Karpas-422 (cell line): ENCODE measurements at regions not wholly inside any gene's neighbourhood (a gene's known extent, or its start where the extent isn't known, plus 50 kb on each side); places are given as distances from the start of the nearest gene placed in this dataset.

Experiments
- DNase-seq: peaks from one replicate; pipeline ENCODE4 v3.0.0-alpha.2; 2015
- H2AFZ ChIP-seq: fragments of 200-600 bp; sonication (generic); 2 replicates; pipeline ENCODE4 v1.6.1; 2014; ENCODE audit warnings: antibody characterized with exemption, low read length, mixed read lengths
- H3K27ac ChIP-seq: fragments of 200-600 bp; sonication (generic); 2 replicates; pipeline ENCODE4 v1.5.1; 2014; ENCODE audit warnings: mild to moderate bottlenecking, low read length, moderate library complexity
- H3K27me3 ChIP-seq: fragments of 200-600 bp; sonication (generic); 2 replicates; pipeline ENCODE4 v1.6.1; 2014; ENCODE audit warnings: low read length, mixed read lengths
- H3K36me3 ChIP-seq: fragments of 200-600 bp; sonication (generic); 2 replicates; pipeline ENCODE4 v1.6.1; 2014; ENCODE audit warnings: low read length, mixed read lengths; ENCODE audit not compliant: insufficient read depth
- H3K4me1 ChIP-seq: fragments of 200-600 bp; sonication (generic); 2 replicates; pipeline ENCODE4 v1.6.1; 2014; ENCODE audit warnings: mild to moderate bottlenecking, low read length, mixed read lengths
- H3K4me2 ChIP-seq: fragments of 200-600 bp; sonication (generic); 2 replicates; pipeline ENCODE4 v1.6.1; 2014; ENCODE audit warnings: low read length, low read depth, mild to moderate bottlenecking; ENCODE audit not compliant: poor library complexity, severe bottlenecking
- H3K4me3 ChIP-seq: fragments of 200-600 bp; sonication (generic); 2 replicates; pipeline ENCODE4 v1.5.1; 2014; ENCODE audit warnings: mild to moderate bottlenecking, antibody characterized with exemption, low read length, mixed read lengths
- H3K79me2 ChIP-seq: fragments of 200-600 bp; sonication (generic); 2 replicates; pipeline ENCODE4 v1.6.1; 2014; ENCODE audit warnings: mild to moderate bottlenecking, low read length, mixed read lengths
- H3K9ac ChIP-seq: fragments of 200-600 bp; sonication (generic); 2 replicates; pipeline ENCODE4 v1.6.0; 2014; ENCODE audit warnings: low read length
- H3K9me2 ChIP-seq: fragments of 200-600 bp; sonication (generic), shearing (Covaris generic); replicated peaks from 2 replicates; pipeline ENCODE4 v1.6.0; 2014; ENCODE audit warnings: mild to moderate bottlenecking, low read length, moderate library complexity; ENCODE audit not compliant: insufficient read depth
- H3K9me3 ChIP-seq: fragments of 300-700, 200-600 bp; sonication (generic); 2 replicates; pipeline ENCODE4 v1.6.1; 2014; ENCODE audit warnings: low read length, mixed read lengths
- H4K20me1 ChIP-seq: fragments of 200-600 bp; sonication (generic); 2 replicates; pipeline ENCODE4 v1.6.1; 2014; ENCODE audit warnings: mild to moderate bottlenecking, antibody characterized with exemption, low read length, low read depth; ENCODE audit not compliant: insufficient read depth

- H3K27ac ChIP-seq: no peak overlapping the region
- no peaks in the 10 kb centered on the region for H3K79me2 ChIP-seq
- H3K9ac ChIP-seq: no peak overlapping the region
- H3K27me3 ChIP-seq: no peaks in the 10 kb centered on the region
- H4K20me1 ChIP-seq: no peaks in the 10 kb centered on the region
- H2AFZ ChIP-seq: no peak overlapping the region
- no peaks in the 10 kb centered on the region for H3K9me2 ChIP-seq
- no peak overlapping the region for H3K4me3 ChIP-seq
- DNase-seq: no peak
- H3K4me1 ChIP-seq: no peaks in the 10 kb centered on the region
- H3K9me3 ChIP-seq: no peaks in the 10 kb centered on the region
- H3K4me2 ChIP-seq: no peak overlapping the region
- no peaks in the 10 kb centered on the region for H3K36me3 ChIP-seq
Measured at GRCh38 chr2:59776726-59777008, 776.8 kb downstream of the BCL11A start.

- Histone ChIP-seq H3K36me3 (no peaks in the 10 kb centered on the region), H2AFZ (no peak overlapping the region), H3K9me2 (no peaks in the 10 kb centered on the region), H3K27ac (no peak overlapping the region), H3K4me2 (no peak overlapping the region), H3K27me3 (no peaks in the 10 kb centered on the region), H3K4me3 (no peak overlapping the region), H4K20me1 (no peaks in the 10 kb centered on the region), H3K79me2 (no peaks in the 10 kb centered on the region), H3K9ac (no peak overlapping the region), H3K4me1 (no peaks in the 10 kb centered on the region), H3K9me3 (no peaks in the 10 kb centered on the region)
- DNase-seq: no peak
Measured at GRCh38 chr2:59774821-59775433, 778.5 kb downstream of the BCL11A start.

DNA sequence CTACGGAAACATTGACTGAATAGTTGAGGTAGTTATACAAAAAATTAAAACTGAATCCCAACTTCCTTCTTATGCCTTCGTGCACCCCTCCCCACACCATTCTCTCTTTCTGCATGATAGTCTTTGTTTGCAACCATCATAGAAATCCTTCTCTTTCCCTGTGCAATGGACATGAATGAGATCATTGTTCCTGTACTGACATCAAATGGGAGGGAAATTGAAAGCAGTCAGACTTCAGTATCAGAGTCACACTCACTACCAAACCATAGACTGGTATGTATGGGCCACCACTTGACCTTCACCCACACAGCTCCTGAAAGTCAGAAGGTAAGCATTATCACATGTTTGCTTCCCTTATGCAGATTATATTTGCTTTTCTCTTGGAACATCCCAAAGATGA is 782.8 kb downstream of the BCL11A start:
- no peaks in the 10 kb centered on the region for H3K27me3 ChIP-seq
- H3K9me3 ChIP-seq: no peaks in the 10 kb centered on the region
- no peaks in the 10 kb centered on the region for H3K79me2 ChIP-seq
- DNase-seq: no peak
- H3K4me1 ChIP-seq: no peaks in the 10 kb centered on the region
- H3K27ac ChIP-seq: no peak overlapping the region
- H3K9me2 ChIP-seq: no peaks in the 10 kb centered on the region
- H2AFZ ChIP-seq: no peak overlapping the region
- no peak overlapping the region for H3K9ac ChIP-seq
- no peak overlapping the region for H3K4me3 ChIP-seq
- no peaks in the 10 kb centered on the region for H4K20me1 ChIP-seq
- no peak overlapping the region for H3K4me2 ChIP-seq
- H3K36me3 ChIP-seq: no peaks in the 10 kb centered on the region

GRCh38 chr2:59761966-59762365 is 791.5 kb downstream of the BCL11A start:
- Histone ChIP-seq H2AFZ (no peak overlapping the region), H3K9me3 (no peaks in the 10 kb centered on the region), H3K36me3 (no peaks in the 10 kb centered on the region), H3K4me1 (no peaks in the 10 kb centered on the region), H3K4me2 (no peak overlapping the region), H3K27ac (no peak overlapping the region), H3K27me3 (peaks cover 3% of the 10 kb centered on the region; the same call in 1 of the 2 replicates), H3K9ac (no peak overlapping the region), H4K20me1 (no peaks in the 10 kb centered on the region), H3K79me2 (no peaks in the 10 kb centered on the region), H3K4me3 (no peak overlapping the region), H3K9me2 (no peaks in the 10 kb centered on the region)
- no peak for DNase-seq

GRCh38 chr2:59756150-59756549 is 797.3 kb downstream of the BCL11A start:
- Histone ChIP-seq H3K27me3 (no peaks in the 10 kb centered on the region), H2AFZ (no peak overlapping the region), H3K9ac (no peak overlapping the region), H3K79me2 (no peaks in the 10 kb centered on the region), H4K20me1 (no peaks in the 10 kb centered on the region), H3K36me3 (no peaks in the 10 kb centered on the region), H3K4me3 (no peak overlapping the region), H3K27ac (no peak overlapping the region), H3K9me2 (no peaks in the 10 kb centered on the region), H3K4me1 (no peaks in the 10 kb centered on the region), H3K4me2 (no peak overlapping the region), H3K9me3 (no peaks in the 10 kb centered on the region)
- no peak for DNase-seq

- no peaks in the 10 kb centered on the region for H3K4me1 ChIP-seq
- no peaks in the 10 kb centered on the region for H3K9me2 ChIP-seq
- no peaks in the 10 kb centered on the region for H3K36me3 ChIP-seq
- H4K20me1 ChIP-seq: no peaks in the 10 kb centered on the region
- no peaks in the 10 kb centered on the region for H3K27me3 ChIP-seq
- no peak overlapping the region for H3K4me2 ChIP-seq
- no peaks in the 10 kb centered on the region for H3K9me3 ChIP-seq
- H3K79me2 ChIP-seq: no peaks in the 10 kb centered on the region
- H3K27ac ChIP-seq: no peak overlapping the region
- no peak overlapping the region for H2AFZ ChIP-seq
- no peak overlapping the region for H3K9ac ChIP-seq
- no peak for DNase-seq
- no peak overlapping the region for H3K4me3 ChIP-seq
Measured at GRCh38 chr2:59754011-59754735, 799.3 kb downstream of the BCL11A start.

DNA sequence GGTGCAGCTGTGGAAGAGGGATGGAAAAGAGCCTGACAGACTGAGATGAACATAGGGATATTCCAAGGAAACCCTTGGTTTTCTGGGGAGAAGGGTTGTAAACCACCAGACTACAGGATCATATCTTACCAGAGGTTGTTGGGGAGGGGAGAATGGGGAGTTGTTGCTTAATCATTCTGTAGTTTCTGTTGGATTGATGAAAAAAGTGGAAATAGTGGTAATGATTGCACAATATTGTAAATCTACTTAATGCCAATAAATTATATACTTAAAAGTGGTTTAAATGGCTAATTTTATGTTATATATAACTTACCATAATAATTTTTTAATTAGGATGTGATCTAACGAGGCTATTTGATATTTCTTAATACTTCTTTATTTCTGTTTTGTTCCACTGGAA is 800.9 kb downstream of the BCL11A start:
- DNase-seq: no peak
- Histone ChIP-seq H3K27ac (no peak overlapping the region), H2AFZ (no peak overlapping the region), H3K9me2 (no peaks in the 10 kb centered on the region), H3K27me3 (no peaks in the 10 kb centered on the region), H3K79me2 (no peaks in the 10 kb centered on the region), H3K36me3 (no peaks in the 10 kb centered on the region), H3K4me2 (no peak overlapping the region), H3K4me3 (no peak overlapping the region), H4K20me1 (no peaks in the 10 kb centered on the region), H3K9me3 (no peaks in the 10 kb centered on the region), H3K4me1 (no peaks in the 10 kb centered on the region), H3K9ac (no peak overlapping the region)

DNA sequence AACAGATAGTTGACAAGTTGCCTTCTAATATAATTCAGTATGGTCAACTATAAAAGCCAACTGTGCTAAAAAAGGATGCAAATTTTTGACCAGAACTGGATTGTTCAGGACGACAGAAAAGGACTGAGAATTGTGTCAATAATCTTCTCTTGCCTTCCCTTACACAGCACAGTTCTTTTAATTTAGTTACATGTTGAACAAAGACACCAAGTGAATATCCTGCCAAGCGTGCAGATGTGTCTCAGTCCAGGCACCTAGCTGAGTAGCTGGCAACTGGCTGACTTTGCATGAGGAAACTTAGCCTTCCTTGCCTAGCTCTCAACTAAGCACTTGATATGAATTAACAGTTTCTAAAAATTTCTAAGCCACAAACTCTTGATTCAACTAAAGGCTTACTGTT is 801.4 kb downstream of the BCL11A start:
- Histone ChIP-seq H3K9me3 (no peaks in the 10 kb centered on the region), H4K20me1 (no peaks in the 10 kb centered on the region), H2AFZ (no peak overlapping the region), H3K9me2 (no peaks in the 10 kb centered on the region), H3K27me3 (no peaks in the 10 kb centered on the region), H3K79me2 (no peaks in the 10 kb centered on the region), H3K4me3 (no peak overlapping the region), H3K9ac (no peak overlapping the region), H3K36me3 (no peaks in the 10 kb centered on the region), H3K4me2 (no peak overlapping the region), H3K27ac (no peak overlapping the region), H3K4me1 (no peaks in the 10 kb centered on the region)
- no peak for DNase-seq
